K562 (cell line): ENCODE measurements at regions not wholly inside any gene's neighbourhood (a gene's known extent, or its start where the extent isn't known, plus 50 kb on each side); places are given as distances from the start of the nearest gene placed in this dataset.

Source experiments
- ATAC-seq: fragments of 200-7000 bp; cut with Tn5 transposase; 3 replicates; pipeline ENCODE4 v1.9.1; 2020; ENCODE audit warnings: moderate library complexity
- BruUV-seq: library from RNA; stranded (reverse); fragments of 400-500 nt; replicated peaks from 2 replicates; lab custom pipeline; 2021; lab: Mats Ljungman, UMichigan
- CTCF ChIA-PET: fragments of 300-600 bp; formaldehyde crosslinking; extraction: SDS; loops from one replicate; lab custom pipeline; 2021; ENCODE audit warnings: low intra/inter-chr PET ratio; lab: Yijun Ruan, JAX
- POLR2A ChIA-PET: fragments of 300-600, 350-650 bp; sonication (Branson Sonifier 250); formaldehyde crosslinking; extraction: SDS; loops from one replicate; lab custom pipeline; 2021; ENCODE audit warnings: antibody characterized with exemption, inconsistent platforms; lab: Yijun Ruan, JAX
- DNase-seq, 4 experiments: peaks; one replicate each; pipeline versions ENCODE4 v3.0.0 to v3.0.0-alpha.2; 2011 to 2018; ENCODE audit warnings: low spot score in 3 of 4, mixed read lengths in 3 of 4; ENCODE audit errors: extremely low read depth in 1 of 4
- FAIRE-seq: peaks from 2 replicates; lab custom pipeline; 2011; peaks lifted over from hg19 to GRCh38; lab: Jason Lieb, UNC
- H2AFZ ChIP-seq: 2 replicates; pipeline ENCODE4 v1.6.0; 2011; ENCODE audit warnings: low read depth, low read length, control low read depth, inconsistent platforms
- H3K27ac ChIP-seq: fragments of 200-600 bp; 3 replicates; pipeline ENCODE4 v1.8.0; 2011; ENCODE audit warnings: low read depth, mild to moderate bottlenecking, control low read depth, inconsistent platforms, low read length, moderate library complexity, mixed read lengths; ENCODE audit errors: extremely low read depth
- H3K27me3 ChIP-seq, 2 experiments: fragments of 300-600 bp in 1 of 2; 2 replicates in 1 of 2; 3 replicates in 1 of 2; pipeline versions ENCODE4 v1.6.0 to v1.8.0; 2011; ENCODE audit warnings: inconsistent platforms in 2 of 2, low read length in 2 of 2, mild to moderate bottlenecking in 1 of 2, mixed read lengths in 1 of 2, moderate library complexity in 1 of 2; ENCODE audit not compliant: control insufficient read depth in 2 of 2, insufficient read depth in 2 of 2
- H3K36me3 ChIP-seq: fragments of 300-600 bp; 3 replicates; pipeline ENCODE4 v1.8.0; 2011; ENCODE audit warnings: mild to moderate bottlenecking, low read length, inconsistent platforms; ENCODE audit not compliant: control insufficient read depth, insufficient read depth
- H3K4me1 ChIP-seq, 2 experiments: fragments of 200-600 bp in 1 of 2; replicated peaks in 1 of 2; 2 replicates in 1 of 2; 3 replicates in 1 of 2; pipeline versions ENCODE4 v1.5.1 to v1.8.0; 2011; ENCODE audit warnings: inconsistent platforms in 2 of 2, low read length in 2 of 2, mild to moderate bottlenecking in 1 of 2, mixed read lengths in 1 of 2, moderate library complexity in 1 of 2; ENCODE audit not compliant: control insufficient read depth in 2 of 2, insufficient read depth in 2 of 2
- H3K4me2 ChIP-seq: 2 replicates; pipeline ENCODE4 v1.6.1; 2011; ENCODE audit warnings: low read length, control low read depth, inconsistent platforms, mixed read lengths; ENCODE audit not compliant: insufficient read depth
- H3K4me3 ChIP-seq: fragments of 200-600 bp; sonication (generic), shearing (Covaris generic); 2 replicates; pipeline ENCODE4 v1.5.1; 2016; ENCODE audit warnings: control low read depth, inconsistent platforms
- H3K79me2 ChIP-seq: fragments of 200-600 bp; 3 replicates; pipeline ENCODE4 v1.8.0; 2011; ENCODE audit warnings: low read length, inconsistent platforms; ENCODE audit not compliant: control insufficient read depth, insufficient read depth
- H3K9ac ChIP-seq, 2 experiments: 2 replicates each; pipeline versions ENCODE4 v1.6.0 to v1.6.1; 2011; ENCODE audit warnings: low read depth in 2 of 2, low read length in 2 of 2, control low read depth in 1 of 2, inconsistent platforms in 1 of 2, mild to moderate bottlenecking in 1 of 2, mixed read lengths in 1 of 2; ENCODE audit not compliant: insufficient read depth in 1 of 2
- H3K9me1 ChIP-seq: one replicate; pipeline ENCODE4 v1.6.0; 2011; ENCODE audit warnings: inconsistent platforms, mild to moderate bottlenecking, low read length, moderate library complexity; ENCODE audit not compliant: control insufficient read depth, insufficient read depth
- H3K9me3 ChIP-seq: replicated peaks from 2 replicates; pipeline ENCODE4 v1.5.1; 2011; ENCODE audit warnings: low read depth, low read length, inconsistent platforms; ENCODE audit not compliant: control insufficient read depth, insufficient read depth
- H4K20me1 ChIP-seq: replicated peaks from 2 replicates; pipeline ENCODE4 v1.6.1; 2011; ENCODE audit warnings: low read length, inconsistent platforms, mixed read lengths; ENCODE audit not compliant: control insufficient read depth, insufficient read depth
- ETV6 ChIP-seq, 3 experiments: fragments of 150-350 bp in 1 of 3; sonication (generic) in 1 of 3; formaldehyde crosslinking in 1 of 3; IDR thresholded peaks; 2 replicates each; pipeline versions ENCODE4 v1.6.1 to v1.8.0; 2014 to 2022; ENCODE audit warnings: borderline replicate concordance in 2 of 3, low read depth in 2 of 3, antibody characterized with exemption in 1 of 3, low read length in 1 of 3, mild to moderate bottlenecking in 1 of 3, missing genetic modification reagents in 1 of 3
- KDM4B ChIP-seq, 2 experiments: fragments of 450-650 bp in 1 of 2; sonication (generic) in 1 of 2; IDR thresholded peaks; 2 replicates each; pipeline ENCODE4 v1.6.1; 2016 to 2017; ENCODE audit warnings: borderline replicate concordance in 2 of 2, antibody characterized with exemption in 1 of 2, low read depth in 1 of 2, mild to moderate bottlenecking in 1 of 2
- SMC3 ChIP-seq: conservative IDR thresholded peaks from 2 replicates; pipeline ENCODE4 v1.6.1; 2011; ENCODE audit warnings: low read depth, low read length, improper control_type of control experiment; ENCODE audit not compliant: insufficient read depth
- SRSF3 ChIP-seq: fragments of 200-400 bp; formaldehyde crosslinking; IDR thresholded peaks from 2 replicates; pipeline ENCODE4 v1.6.1; 2016; ENCODE audit warnings: mild to moderate bottlenecking, low read length, moderate library complexity; ENCODE audit not compliant: insufficient read depth
- ZEB2 ChIP-seq: fragments of 450-650 bp; IDR thresholded peaks from 2 replicates; pipeline ENCODE4 v1.6.1; 2016
- ZNF146 ChIP-seq: IDR thresholded peaks from one replicate; pipeline ENCODE4 v1.6.1; 2018; ENCODE audit warnings: missing compliant biosample characterization; ENCODE audit not compliant: unreplicated experiment
- ZNF324 ChIP-seq: fragments of 250-450 bp; sonication (Bioruptor Pico); IDR thresholded peaks from 2 replicates; pipeline ENCODE4 v1.4.0; 2020; ENCODE audit warnings: mild to moderate bottlenecking
- ZNF717 ChIP-seq: fragments of 250-450 bp; sonication (Bioruptor Pico); IDR thresholded peaks from 2 replicates; pipeline ENCODE4 v1.5.0; 2021
- WGBS: fragments of 100-300 bp; shearing (Covaris generic); methylation state at CpG from one replicate; pipeline ENCODE4 v1.1.6; 2016; ENCODE audit warnings: low coverage, mixed read lengths; ENCODE audit not compliant: insufficient coverage; ENCODE audit errors: missing lambda C conversion rate; 5-methylcytosine and 5-hydroxymethylcytosine counted together
- in situ Hi-C: fragments of 300-500 bp; cut with MboI; formaldehyde crosslinking; loops from 4 replicates; pipeline ENCODE4 v1.15.0; 2018; ENCODE audit warnings: inconsistent platforms, mixed read lengths
- intact Hi-C: fragments of 100-400 bp; cut with micrococcal nuclease; formaldehyde crosslinking; loops from 2 replicates; pipeline ENCODE4 v1.14.2; 2022
- TF ChIP-seq, protein P1 (sequence below): sonication (generic); formaldehyde crosslinking; IDR thresholded peaks from 2 replicates; pipeline ENCODE4 v1.8.0; 2023; ENCODE audit warnings: missing genetic modification reagents, mild to moderate bottlenecking, borderline replicate concordance
- TF ChIP-seq, protein P2 (sequence below): fragments of 450-650 bp; formaldehyde crosslinking; IDR thresholded peaks from 2 replicates; pipeline ENCODE4 v1.4.0; 2020; ENCODE audit warnings: mild to moderate bottlenecking, moderate library complexity

DNA sequence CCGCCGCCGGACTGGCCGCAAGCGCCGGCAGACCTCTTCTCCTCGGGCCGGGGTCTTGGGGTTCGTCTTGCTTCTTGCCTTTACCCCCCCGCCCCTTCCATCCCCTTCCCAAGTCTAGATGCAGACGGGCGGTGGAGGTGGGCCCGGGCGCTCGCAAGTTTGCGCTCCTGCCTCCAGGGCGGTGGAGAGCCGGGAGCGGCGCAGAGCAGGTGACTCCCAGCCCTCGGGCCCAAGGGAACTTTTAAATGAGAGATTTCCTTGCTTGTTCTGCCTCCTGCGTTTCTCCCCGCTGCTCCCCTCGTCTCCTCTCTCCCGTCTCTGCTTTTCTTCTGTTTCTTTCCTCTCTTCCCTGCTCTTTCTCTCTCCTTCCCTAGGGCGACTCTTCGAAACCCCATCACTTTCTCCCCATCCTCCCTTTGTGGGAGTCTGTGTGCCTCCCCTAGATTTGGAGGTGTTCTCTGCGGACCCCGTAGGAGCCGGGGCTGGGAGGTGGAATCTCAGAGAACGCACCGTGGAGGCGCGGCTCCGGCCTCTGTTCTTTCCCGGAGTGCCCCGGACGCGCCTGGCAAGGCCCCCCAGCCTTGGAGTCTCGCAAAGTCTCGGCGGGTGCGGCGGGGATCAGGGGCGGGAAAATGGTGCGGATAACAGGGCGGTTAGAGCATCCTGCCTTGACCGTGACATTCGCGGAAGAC is 114.7 kb upstream of the MYL2 start:
- FAIRE-seq (no peak), ATAC-seq (no peak), DNase-seq (no peak)
- in situ Hi-C loops, result no loop called here
- 12% methylated on average over 31 of the region's 50 CpGs for WGBS
- peaks cover 0 to 6% of the 10 kb centered on the region in 2 experiments; a peak in 2 of 5 replicates for H3K4me1 ChIP-seq
- TF ChIP-seq SRSF3 (no peak), SMC3 (no peak), ZNF717 (no peak), KDM4B (IDR thresholded peaks at IDR 0.05; ENCODE audit: borderline replicate concordance in 2 of 2, low read depth in 1 of 2) (no peak), ZNF146 (no peak), ZNF324 (CRISPR knock-in tag) (no peak), ETV6 (IDR thresholded peaks at IDR 0.05; ENCODE audit: borderline replicate concordance in 1 of 2, low read depth in 2 of 2, low read length in 1 of 2) (no peak), ETV6 (CRISPR knock-in tag; IDR thresholded peaks at IDR 0.05; ENCODE audit: borderline replicate concordance) (no peak), ZEB2 (no peak)
- TF ChIP-seq, protein P1, sequence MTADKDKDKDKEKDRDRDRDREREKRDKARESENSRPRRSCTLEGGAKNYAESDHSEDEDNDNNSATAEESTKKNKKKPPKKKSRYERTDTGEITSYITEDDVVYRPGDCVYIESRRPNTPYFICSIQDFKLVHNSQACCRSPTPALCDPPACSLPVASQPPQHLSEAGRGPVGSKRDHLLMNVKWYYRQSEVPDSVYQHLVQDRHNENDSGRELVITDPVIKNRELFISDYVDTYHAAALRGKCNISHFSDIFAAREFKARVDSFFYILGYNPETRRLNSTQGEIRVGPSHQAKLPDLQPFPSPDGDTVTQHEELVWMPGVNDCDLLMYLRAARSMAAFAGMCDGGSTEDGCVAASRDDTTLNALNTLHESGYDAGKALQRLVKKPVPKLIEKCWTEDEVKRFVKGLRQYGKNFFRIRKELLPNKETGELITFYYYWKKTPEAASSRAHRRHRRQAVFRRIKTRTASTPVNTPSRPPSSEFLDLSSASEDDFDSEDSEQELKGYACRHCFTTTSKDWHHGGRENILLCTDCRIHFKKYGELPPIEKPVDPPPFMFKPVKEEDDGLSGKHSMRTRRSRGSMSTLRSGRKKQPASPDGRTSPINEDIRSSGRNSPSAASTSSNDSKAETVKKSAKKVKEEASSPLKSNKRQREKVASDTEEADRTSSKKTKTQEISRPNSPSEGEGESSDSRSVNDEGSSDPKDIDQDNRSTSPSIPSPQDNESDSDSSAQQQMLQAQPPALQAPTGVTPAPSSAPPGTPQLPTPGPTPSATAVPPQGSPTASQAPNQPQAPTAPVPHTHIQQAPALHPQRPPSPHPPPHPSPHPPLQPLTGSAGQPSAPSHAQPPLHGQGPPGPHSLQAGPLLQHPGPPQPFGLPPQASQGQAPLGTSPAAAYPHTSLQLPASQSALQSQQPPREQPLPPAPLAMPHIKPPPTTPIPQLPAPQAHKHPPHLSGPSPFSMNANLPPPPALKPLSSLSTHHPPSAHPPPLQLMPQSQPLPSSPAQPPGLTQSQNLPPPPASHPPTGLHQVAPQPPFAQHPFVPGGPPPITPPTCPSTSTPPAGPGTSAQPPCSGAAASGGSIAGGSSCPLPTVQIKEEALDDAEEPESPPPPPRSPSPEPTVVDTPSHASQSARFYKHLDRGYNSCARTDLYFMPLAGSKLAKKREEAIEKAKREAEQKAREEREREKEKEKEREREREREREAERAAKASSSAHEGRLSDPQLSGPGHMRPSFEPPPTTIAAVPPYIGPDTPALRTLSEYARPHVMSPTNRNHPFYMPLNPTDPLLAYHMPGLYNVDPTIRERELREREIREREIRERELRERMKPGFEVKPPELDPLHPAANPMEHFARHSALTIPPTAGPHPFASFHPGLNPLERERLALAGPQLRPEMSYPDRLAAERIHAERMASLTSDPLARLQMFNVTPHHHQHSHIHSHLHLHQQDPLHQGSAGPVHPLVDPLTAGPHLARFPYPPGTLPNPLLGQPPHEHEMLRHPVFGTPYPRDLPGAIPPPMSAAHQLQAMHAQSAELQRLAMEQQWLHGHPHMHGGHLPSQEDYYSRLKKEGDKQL, result no peak
- TF ChIP-seq, protein P2, sequence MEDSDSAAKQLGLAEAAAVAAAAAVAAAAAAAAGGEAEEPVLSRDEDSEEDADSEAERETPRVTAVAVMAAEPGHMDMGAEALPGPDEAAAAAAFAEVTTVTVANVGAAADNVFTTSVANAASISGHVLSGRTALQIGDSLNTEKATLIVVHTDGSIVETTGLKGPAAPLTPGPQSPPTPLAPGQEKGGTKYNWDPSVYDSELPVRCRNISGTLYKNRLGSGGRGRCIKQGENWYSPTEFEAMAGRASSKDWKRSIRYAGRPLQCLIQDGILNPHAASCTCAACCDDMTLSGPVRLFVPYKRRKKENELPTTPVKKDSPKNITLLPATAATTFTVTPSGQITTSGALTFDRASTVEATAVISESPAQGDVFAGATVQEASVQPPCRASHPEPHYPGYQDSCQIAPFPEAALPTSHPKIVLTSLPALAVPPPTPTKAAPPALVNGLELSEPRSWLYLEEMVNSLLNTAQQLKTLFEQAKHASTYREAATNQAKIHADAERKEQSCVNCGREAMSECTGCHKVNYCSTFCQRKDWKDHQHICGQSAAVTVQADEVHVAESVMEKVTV (CRISPR knock-in tag), result no peak
- POLR2A ChIA-PET, result no interaction called here
- BruUV-seq, result no TSS peak
- no peaks in the 10 kb centered on the region for H3K9me1 ChIP-seq
- H3K27ac ChIP-seq, result no peak overlapping the region
- no peaks in the 10 kb centered on the region for H3K79me2 ChIP-seq
- intact Hi-C loops, result no loop called here
- no peaks in the 10 kb centered on the region for H3K9me3 ChIP-seq
- no peak overlapping the region for H3K9ac ChIP-seq
- no peaks in the 10 kb centered on the region for H4K20me1 ChIP-seq
- H3K27me3 ChIP-seq, result peaks cover 17 to 38% of the 10 kb centered on the region in 2 experiments
- H3K4me2 ChIP-seq, result no peak overlapping the region
- no peak overlapping the region for H2AFZ ChIP-seq
- CTCF ChIA-PET, result no interaction called here
- H3K4me3 ChIP-seq, result no peak overlapping the region
- no peaks in the 10 kb centered on the region for H3K36me3 ChIP-seq
